AG09309 (cell line): ENCODE measurements at regions not wholly inside any gene's neighbourhood (a gene's known extent, or its start where the extent isn't known, plus 50 kb on each side); places are given as distances from the start of the nearest gene placed in this dataset.

Experiments
- DNase-seq: peaks from one replicate; pipeline ENCODE4 v3.0.0-alpha.2; 2010; ENCODE audit warnings: low read depth
- H3K4me3 ChIP-seq: 2 replicates; pipeline ENCODE4 v1.5.1; 2011; ENCODE audit warnings: mild to moderate bottlenecking, low read depth, low read length, moderate library complexity; ENCODE audit not compliant: control insufficient read depth
- CTCF ChIP-seq: IDR thresholded peaks from 2 replicates; pipeline ENCODE4 v1.5.1; 2011; ENCODE audit warnings: mild to moderate bottlenecking, low read depth, low read length, inconsistent platforms; ENCODE audit not compliant: insufficient read depth, control insufficient read depth; ENCODE audit errors: missing control alignments

GRCh38 chr12:108418164-108418890, 79.2 kb upstream of the CMKLR1 start:
- DNase-seq = no peak
- no peak overlapping the region for H3K4me3 ChIP-seq
- TF ChIP-seq CTCF = no peak

GRCh38 chr12:108414021-108414420, 74.9 kb upstream of the CMKLR1 start:
- no peak for TF ChIP-seq CTCF
- DNase-seq = no peak
- no peak overlapping the region for H3K4me3 ChIP-seq

GRCh38 chr12:108410689-108411088, 71.6 kb upstream of the CMKLR1 start:
- no peak for DNase-seq
- no peak for TF ChIP-seq CTCF
- H3K4me3 ChIP-seq = no peak overlapping the region

GRCh38 chr12:108409481-108409880, 70.4 kb upstream of the CMKLR1 start:
- no peak overlapping the region for H3K4me3 ChIP-seq
- no peak for TF ChIP-seq CTCF
- no peak for DNase-seq

GRCh38 chr12:108403952-108404351, 64.8 kb upstream of the CMKLR1 start:
- no peak for DNase-seq
- H3K4me3 ChIP-seq = no peak overlapping the region
- TF ChIP-seq CTCF = no peak

- no peak for TF ChIP-seq CTCF
- no peak overlapping the region for H3K4me3 ChIP-seq
- no peak for DNase-seq
These were observed 62.9 kb upstream of the CMKLR1 start for GRCh38 chr12:108401964-108402363.
